Adipose tissue (tissue), 3 donors: ENCODE measurements at regions not wholly inside any gene's neighbourhood (a gene's known extent, or its start where the extent isn't known, plus 50 kb on each side); places are given as distances from the start of the nearest gene placed in this dataset.

Experiments used
- H3K27ac ChIP-seq: one replicate; pipeline ENCODE4 v1.5.1; 2013; ENCODE audit warnings: low read depth, low read length
- WGBS, 3 donors: extraction: QIAGEN DNeasy Blood & Tissue Kit; methylation state at CpG; one replicate each; pipeline ENCODE4 v1.1.7; 2013; 5-methylcytosine and 5-hydroxymethylcytosine counted together
- donor health status: healthy with polysubstance abuse.
- donor health status: Bipolar disorder and iron deficiency.
- donor health status: healthy.

DNA sequence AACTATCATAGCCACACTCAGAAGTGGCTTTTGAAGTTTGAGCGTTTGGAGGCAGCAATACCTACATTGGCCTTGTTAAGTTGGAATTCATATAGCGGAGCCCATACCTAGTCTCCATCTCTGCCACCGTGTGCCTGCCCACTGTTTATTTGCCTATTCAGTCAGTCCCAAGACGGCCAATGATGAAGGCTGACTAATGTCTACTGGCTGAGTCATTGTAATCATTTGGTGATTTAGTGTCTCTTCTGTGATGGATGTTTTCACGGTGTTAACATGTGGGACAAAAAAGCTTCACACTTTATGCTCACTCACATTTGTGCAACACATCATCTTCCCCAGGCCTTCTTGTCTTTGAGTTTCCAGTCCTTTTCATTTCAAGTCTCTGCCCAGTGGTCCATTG, 92.6 kb upstream of the PBX1 start:
- WGBS, 3 donors = 88 to 90% (median 89%) methylated on average over 5 of the region's 5 CpGs

GRCh38 chr1:164470996-164471395, 88.0 kb upstream of the PBX1 start:
- no peak overlapping the region for H3K27ac ChIP-seq
- WGBS, 3 donors = 69 to 82% (median 78%) methylated on average over 5 of the region's 5 CpGs

More for the DNA sequence above, 92.6 kb upstream of the PBX1 start:
- H3K27ac ChIP-seq = no peak overlapping the region

DNA sequence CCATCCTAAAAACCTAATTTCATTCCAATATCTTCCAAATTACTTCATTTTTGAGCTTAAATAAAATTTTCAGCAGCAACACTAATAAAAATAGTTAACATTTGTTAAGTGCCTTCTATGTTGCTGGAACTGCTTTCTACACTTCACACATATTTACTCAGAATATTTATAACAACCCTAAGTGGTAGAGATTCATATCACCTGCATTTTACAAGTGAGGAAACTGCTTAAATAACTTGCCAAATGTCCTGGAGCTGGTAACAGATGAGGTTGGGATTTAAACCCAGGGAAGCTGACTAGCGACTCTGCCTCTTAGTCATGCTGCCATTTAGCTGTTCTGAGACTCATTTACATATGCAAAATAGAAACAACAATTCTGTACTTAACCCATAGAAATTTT, 86.1 kb upstream of the PBX1 start:
- H3K27ac ChIP-seq = no peak overlapping the region
- 85 to 89% (median 88%) methylated on average over 1 of the region's 1 CpG for WGBS, 3 donors

- no peak overlapping the region for H3K27ac ChIP-seq
Measured at GRCh38 chr1:164473544-164473943, 85.4 kb upstream of the PBX1 start.

DNA sequence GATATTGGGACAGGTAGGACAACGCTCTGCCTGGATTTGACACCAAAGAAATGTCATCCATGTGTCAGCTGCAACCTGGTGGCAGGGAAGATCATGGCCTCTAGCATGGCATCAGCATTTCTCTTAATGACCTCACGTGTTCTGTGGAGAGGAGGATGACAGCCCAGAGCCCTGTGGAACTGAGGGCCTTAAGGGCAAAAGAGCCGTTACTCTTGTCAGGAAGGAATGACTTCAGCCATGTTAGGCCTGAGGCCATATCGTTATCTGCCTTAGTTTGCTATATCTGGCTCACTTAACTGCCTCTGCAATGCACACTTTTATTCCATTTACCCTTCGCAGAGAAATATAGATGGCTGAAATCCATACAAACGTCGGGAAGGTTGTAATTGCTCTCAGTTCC, 83.2 kb upstream of the PBX1 start:
- H3K27ac ChIP-seq = no peak overlapping the region
- WGBS, 3 donors = 87 to 93% (median 92%) methylated on average over 7 of the region's 7 CpGs

More at GRCh38 chr1:164473544-164473943, 85.4 kb upstream of the PBX1 start:
- 38 to 77% (median 70%) methylated on average over 3 of the region's 3 CpGs for WGBS, 3 donors

DNA sequence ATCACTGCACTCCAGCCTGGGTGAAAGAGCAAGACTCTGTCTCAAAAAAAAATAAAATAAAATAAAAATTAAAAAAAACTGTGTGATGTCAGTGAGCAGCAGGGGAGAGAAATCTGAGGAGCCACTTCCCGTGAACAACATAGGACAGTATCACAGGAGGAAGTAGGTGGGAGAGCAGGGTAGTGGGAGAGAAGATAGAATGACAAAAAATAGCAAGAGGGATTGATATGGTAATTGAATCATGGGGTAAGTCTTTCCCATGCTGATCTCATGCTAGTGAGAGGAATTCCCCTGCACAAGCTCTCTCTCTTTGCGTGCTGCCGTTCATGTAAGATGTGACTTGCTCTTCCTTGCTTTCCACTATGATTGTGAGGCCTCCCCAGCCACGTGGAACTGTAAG, 81.6 kb upstream of the PBX1 start:
- 83 to 90% (median 85%) methylated on average over 4 of the region's 4 CpGs for WGBS, 3 donors
- no peak overlapping the region for H3K27ac ChIP-seq

DNA sequence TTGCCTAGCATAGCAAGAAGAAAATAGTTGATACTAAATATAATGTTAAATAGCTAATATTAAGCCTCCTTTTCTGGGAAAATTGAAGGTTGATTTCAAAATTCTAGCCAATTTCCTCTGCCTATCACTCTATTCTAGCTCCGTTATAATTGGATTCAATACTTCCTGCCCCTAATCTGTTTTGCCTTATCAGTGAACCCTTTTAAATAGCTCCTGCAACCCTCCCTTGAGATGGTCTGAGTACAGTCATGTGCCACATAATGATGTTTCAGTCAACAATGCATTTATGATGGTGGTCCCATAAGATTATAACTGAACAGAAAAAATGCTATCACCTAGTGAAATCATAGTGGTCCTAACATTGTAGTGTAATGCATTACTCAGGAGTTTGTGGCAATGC, 79.7 kb upstream of the PBX1 start:
- no peak overlapping the region for H3K27ac ChIP-seq
- 63 to 75% (median 73%) methylated on average over 1 of the region's 1 CpG for WGBS, 3 donors

- WGBS, 3 donors = 38 to 94% (median 91%) methylated on average over 1 of the region's 1 CpG
Measured at GRCh38 chr1:164480285-164480907, 78.6 kb upstream of the PBX1 start.

GRCh38 chr1:164495905-164496304, 63.1 kb upstream of the PBX1 start:
- H3K27ac ChIP-seq = no peak overlapping the region
- WGBS, 3 donors = 74 to 90% (median 87%) methylated on average over 3 of the region's 3 CpGs

More at GRCh38 chr1:164480285-164480907, 78.6 kb upstream of the PBX1 start:
- no peak overlapping the region for H3K27ac ChIP-seq

DNA sequence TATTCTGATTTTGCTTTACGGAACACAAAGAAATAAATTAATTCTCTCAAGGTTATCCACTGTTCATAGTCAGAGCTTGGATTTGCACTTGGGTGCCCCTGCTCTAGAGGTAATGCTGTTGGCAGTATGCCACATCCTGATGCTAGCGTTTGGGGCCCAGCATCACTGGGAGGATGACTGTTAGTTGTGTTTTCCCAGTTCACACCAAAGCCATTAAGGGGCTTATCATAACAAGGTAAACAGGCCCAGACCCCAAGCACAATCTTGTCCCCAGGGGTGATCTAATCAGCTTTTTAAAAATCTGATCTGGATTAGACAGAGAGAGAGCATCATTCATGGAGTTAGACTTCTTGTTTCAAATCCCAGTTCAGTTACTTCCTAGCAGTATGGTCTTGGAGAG, 60.2 kb upstream of the PBX1 start:
- no peak overlapping the region for H3K27ac ChIP-seq
- WGBS, 3 donors = 74 to 75% (median 75%) methylated on average over 2 of the region's 2 CpGs

- WGBS, 3 donors = 87 to 91% (median 90%) methylated on average over 1 of the region's 1 CpG
- H3K27ac ChIP-seq = no peak overlapping the region
Measured at GRCh38 chr1:164504749-164505148, 54.2 kb upstream of the PBX1 start.
